ENCODE measurements at regions not wholly inside any gene's neighbourhood (a gene's known extent, or its start where the extent isn't known, plus 50 kb on each side); places are given as distances from the start of the nearest gene placed in this dataset.

DNA sequence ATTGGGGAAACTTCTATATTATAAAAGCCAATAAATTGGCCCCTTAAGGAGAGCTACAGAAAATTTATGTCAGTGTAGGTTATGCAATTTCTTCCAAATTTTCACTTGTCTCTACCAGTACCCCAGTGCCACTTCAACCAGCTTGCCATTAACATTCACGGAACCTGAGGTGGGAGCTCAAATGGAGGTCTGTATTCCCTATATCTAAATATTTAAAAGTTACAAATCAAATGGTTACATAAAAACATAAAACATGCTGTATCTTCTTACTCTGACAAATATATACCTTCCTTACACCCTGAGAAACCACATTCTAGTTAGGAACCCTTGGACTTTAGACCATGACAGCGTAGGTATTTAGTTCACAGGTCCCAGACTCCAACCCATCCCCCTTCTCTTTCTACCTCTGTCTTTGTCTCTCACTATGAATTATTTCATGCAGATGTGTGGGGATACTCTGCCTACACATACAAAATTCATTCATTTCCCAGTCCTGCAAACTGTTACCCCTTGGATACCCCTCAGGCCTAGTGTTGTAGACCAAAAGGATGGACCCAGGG lies 127.8 kb upstream of the PMFBP1 start:
- Mint-ChIP-seq H3K4me1 (ENCODE audit: low read depth, unreplicated experiment) (peaks cover 7% of the 10 kb centered on the region), H3K4me3 (ENCODE audit: low read depth, unreplicated experiment) (no peak overlapping the region), H3K27me3 (ENCODE audit: unreplicated experiment) (no peaks in the 10 kb centered on the region), H3K36me3 (ENCODE audit: insufficient read depth, unreplicated experiment) (no peaks in the 10 kb centered on the region), H3K9me3 (ENCODE audit: low read depth, unreplicated experiment) (no peaks in the 10 kb centered on the region), H3K27ac (ENCODE audit: unreplicated experiment) (no peak overlapping the region)
- CTCF ChIA-PET: no interaction called here
- TF ChIP-seq, protein P1, sequence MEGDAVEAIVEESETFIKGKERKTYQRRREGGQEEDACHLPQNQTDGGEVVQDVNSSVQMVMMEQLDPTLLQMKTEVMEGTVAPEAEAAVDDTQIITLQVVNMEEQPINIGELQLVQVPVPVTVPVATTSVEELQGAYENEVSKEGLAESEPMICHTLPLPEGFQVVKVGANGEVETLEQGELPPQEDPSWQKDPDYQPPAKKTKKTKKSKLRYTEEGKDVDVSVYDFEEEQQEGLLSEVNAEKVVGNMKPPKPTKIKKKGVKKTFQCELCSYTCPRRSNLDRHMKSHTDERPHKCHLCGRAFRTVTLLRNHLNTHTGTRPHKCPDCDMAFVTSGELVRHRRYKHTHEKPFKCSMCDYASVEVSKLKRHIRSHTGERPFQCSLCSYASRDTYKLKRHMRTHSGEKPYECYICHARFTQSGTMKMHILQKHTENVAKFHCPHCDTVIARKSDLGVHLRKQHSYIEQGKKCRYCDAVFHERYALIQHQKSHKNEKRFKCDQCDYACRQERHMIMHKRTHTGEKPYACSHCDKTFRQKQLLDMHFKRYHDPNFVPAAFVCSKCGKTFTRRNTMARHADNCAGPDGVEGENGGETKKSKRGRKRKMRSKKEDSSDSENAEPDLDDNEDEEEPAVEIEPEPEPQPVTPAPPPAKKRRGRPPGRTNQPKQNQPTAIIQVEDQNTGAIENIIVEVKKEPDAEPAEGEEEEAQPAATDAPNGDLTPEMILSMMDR (IDR thresholded peaks at IDR 0.05; ENCODE audit: unreplicated experiment): no peak
- DNase-seq: no peak
- intact Hi-C loops (cut with micrococcal nuclease; ENCODE audit: unreplicated experiment): no loop called here
- BruUV-seq (replicated peaks): no TSS peak

DNA sequence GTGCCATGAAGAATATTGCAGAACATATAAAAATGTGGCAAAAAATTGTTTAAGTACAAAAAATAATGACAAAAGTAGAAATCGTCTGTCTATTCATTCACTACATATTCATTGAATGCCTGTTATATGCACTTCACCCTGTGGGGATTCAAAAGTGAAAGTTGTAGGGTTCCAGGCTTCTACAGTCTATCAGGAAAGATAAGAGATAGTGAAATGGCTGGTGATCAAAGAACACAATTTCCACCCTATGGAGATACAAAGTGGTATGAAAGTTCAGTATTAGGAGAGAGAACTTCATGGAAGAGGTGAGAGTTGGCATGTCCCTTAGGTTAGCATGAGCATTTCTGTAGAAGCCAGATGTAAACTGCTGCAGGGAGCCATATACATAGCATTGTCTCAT lies 127.0 kb upstream of the PMFBP1 start:
- DNase-seq: no peak
- TF ChIP-seq, protein P1 (IDR thresholded peaks at IDR 0.05; ENCODE audit: unreplicated experiment): no peak
- H3K27ac Mint-ChIP-seq (ENCODE audit: unreplicated experiment): no peak overlapping the region
- CTCF ChIA-PET: no interaction called here
- H3K4me3 Mint-ChIP-seq (ENCODE audit: low read depth, unreplicated experiment): no peak overlapping the region
- no peaks in the 10 kb centered on the region for H3K36me3 Mint-ChIP-seq (ENCODE audit: insufficient read depth, unreplicated experiment)
- intact Hi-C loops (cut with micrococcal nuclease; ENCODE audit: unreplicated experiment): no loop called here
- H3K9me3 Mint-ChIP-seq (ENCODE audit: low read depth, unreplicated experiment): no peaks in the 10 kb centered on the region
- BruUV-seq (replicated peaks): no TSS peak
- H3K4me1 Mint-ChIP-seq (ENCODE audit: low read depth, unreplicated experiment): peaks cover 7% of the 10 kb centered on the region
- no peaks in the 10 kb centered on the region for H3K27me3 Mint-ChIP-seq (ENCODE audit: unreplicated experiment)

DNA sequence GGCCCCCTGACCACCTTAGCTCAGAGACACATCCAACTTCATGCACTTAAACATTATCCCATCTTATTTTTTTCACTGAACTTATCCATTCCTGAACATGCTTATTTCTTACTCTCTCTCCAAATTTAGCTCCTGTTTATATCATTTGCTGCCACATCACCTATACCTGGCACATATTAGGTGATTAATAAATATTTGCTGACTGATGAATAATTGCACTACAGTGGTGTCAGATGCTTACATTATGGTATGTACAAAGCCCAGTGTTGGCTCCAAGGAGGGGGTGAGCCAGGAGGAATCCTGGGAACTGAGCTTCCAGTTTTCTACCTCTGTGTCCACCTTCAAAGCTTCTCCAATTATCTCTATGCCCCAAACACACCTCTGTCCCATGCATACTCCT lies 124.0 kb upstream of the PMFBP1 start:
- intact Hi-C loops (cut with micrococcal nuclease; ENCODE audit: unreplicated experiment): no loop called here
- no peak for DNase-seq
- H3K36me3 Mint-ChIP-seq (ENCODE audit: insufficient read depth, unreplicated experiment): no peaks in the 10 kb centered on the region
- CTCF ChIA-PET: interaction anchor here (0.6 kb wide), 1 partner anchor 55 kb away, joined by 3 read pairs; no protein-coding TSS in a partner anchor
- H3K27ac Mint-ChIP-seq (ENCODE audit: unreplicated experiment): no peak overlapping the region
- peaks cover 19% of the 10 kb centered on the region for H3K4me1 Mint-ChIP-seq (ENCODE audit: low read depth, unreplicated experiment)
- H3K27me3 Mint-ChIP-seq (ENCODE audit: unreplicated experiment): no peaks in the 10 kb centered on the region
- no TSS peak for BruUV-seq (replicated peaks)
- no peak overlapping the region for H3K4me3 Mint-ChIP-seq (ENCODE audit: low read depth, unreplicated experiment)
- TF ChIP-seq, protein P1 (IDR thresholded peaks at IDR 0.05; ENCODE audit: unreplicated experiment): no peak
- H3K9me3 Mint-ChIP-seq (ENCODE audit: low read depth, unreplicated experiment): no peaks in the 10 kb centered on the region

DNA sequence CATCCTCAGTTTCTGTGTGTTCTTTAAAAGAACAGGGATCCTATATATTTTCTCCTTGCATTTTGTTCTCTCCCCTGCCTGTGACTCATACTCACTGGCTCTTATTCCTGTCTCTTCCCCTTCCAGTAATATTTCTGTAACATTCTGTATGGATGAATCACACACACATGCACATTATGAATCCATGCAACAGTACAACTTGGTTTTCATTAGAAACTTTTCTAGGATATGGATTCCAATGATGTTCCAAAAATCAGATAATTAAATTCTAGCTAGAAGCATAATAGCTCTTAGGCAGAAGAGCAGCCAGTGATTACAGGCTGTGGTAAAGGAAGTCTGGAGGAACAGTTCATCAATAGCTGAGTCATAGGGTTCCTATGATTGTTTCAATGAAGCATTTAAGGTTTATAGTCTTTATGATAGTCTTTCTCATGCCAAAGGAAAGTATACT lies 119.6 kb upstream of the PMFBP1 start:
- BruUV-seq (replicated peaks): no TSS peak
- H3K4me3 Mint-ChIP-seq (ENCODE audit: low read depth, unreplicated experiment): no peak overlapping the region
- H3K27ac Mint-ChIP-seq (ENCODE audit: unreplicated experiment): peak overlapping the region; percentile 33
- no peaks in the 10 kb centered on the region for H3K9me3 Mint-ChIP-seq (ENCODE audit: low read depth, unreplicated experiment)
- H3K27me3 Mint-ChIP-seq (ENCODE audit: unreplicated experiment): no peaks in the 10 kb centered on the region
- CTCF ChIA-PET: interaction anchor here (1.2 kb wide), 1 partner anchor 9 kb away, joined by 4 read pairs; no protein-coding TSS in a partner anchor
- H3K36me3 Mint-ChIP-seq (ENCODE audit: insufficient read depth, unreplicated experiment): peaks cover 5% of the 10 kb centered on the region
- intact Hi-C loops (cut with micrococcal nuclease; ENCODE audit: unreplicated experiment): no loop called here
- TF ChIP-seq, protein P1 (IDR thresholded peaks at IDR 0.05; ENCODE audit: unreplicated experiment): no peak
- H3K4me1 Mint-ChIP-seq (ENCODE audit: low read depth, unreplicated experiment): peaks cover 14% of the 10 kb centered on the region
- peak; percentile 5 for DNase-seq
